ENCODE measurements at regions not wholly inside any gene's neighbourhood (a gene's known extent, or its start where the extent isn't known, plus 50 kb on each side); places are given as distances from the start of the nearest gene placed in this dataset.

DNA sequence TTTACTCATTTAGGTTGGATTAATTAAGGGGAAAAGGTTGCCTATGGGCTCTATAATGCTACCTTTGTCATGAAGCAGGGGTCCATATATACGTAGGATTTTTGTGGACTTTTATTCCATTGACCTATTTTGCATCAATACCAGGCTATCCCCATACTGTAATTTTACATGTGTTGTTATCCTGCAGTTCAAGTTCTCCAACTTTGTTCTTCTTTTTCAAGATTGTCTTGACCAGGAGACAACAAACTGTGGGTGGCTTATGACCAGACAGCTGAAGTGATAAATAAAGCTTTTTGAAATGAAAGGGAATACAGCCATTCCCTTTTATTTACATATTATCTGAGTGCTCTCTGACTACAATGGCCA, 345.7 kb downstream of the BARHL2 start:
- Histone ChIP-seq H2AFZ (ENCODE audit: low read length) (no peak overlapping the region), H3K27ac (ENCODE audit: extremely low read length, insufficient read depth, low read length) (no peak overlapping the region), H3K9ac (ENCODE audit: insufficient read depth, low read depth, low read length) (no peak overlapping the region), H4K20me1 (ENCODE audit: insufficient read depth, low read length) (no peaks in the 10 kb centered on the region), H3K4me3 (replicated peaks in 1 of 3; ENCODE audit: insufficient read depth in 1 of 3, low read depth in 2 of 3, low read length in 3 of 3) (no peak overlapping the region), H3K4me1 (ENCODE audit: insufficient read depth, low read length) (no peaks in the 10 kb centered on the region), H3K9me3 (ENCODE audit: low read length) (no peaks in the 10 kb centered on the region), H3K79me2 (ENCODE audit: insufficient read depth, low read length) (no peaks in the 10 kb centered on the region), H3K36me3 (replicated peaks in 1 of 2; ENCODE audit: control insufficient read depth in 1 of 2, insufficient read depth in 2 of 2, low read length in 2 of 2) (no peaks in the 10 kb centered on the region), H3K27me3 (ENCODE audit: control insufficient read depth in 1 of 2, insufficient read depth in 2 of 2, low read length in 2 of 2) (no peaks in the 10 kb centered on the region), H3K4me2 (ENCODE audit: low read depth, low read length) (no peak overlapping the region)
- ATAC-seq (no peak), DNase-seq (ENCODE audit: low spot score) (no peak), FAIRE-seq (no peak)
- ChIA-PET CTCF (ENCODE audit: low intra/inter-chr PET ratio, low total read pairs) (no interaction called here), POLR2A (no interaction called here)
- intact Hi-C loops (cut with micrococcal nuclease; ENCODE audit: unreplicated experiment), result no loop called here
- 0% methylated on average over 1 of the region's 1 CpG for WGBS (ENCODE audit: low lambda C conversion rate)
- TF ChIP-seq, protein P1, sequence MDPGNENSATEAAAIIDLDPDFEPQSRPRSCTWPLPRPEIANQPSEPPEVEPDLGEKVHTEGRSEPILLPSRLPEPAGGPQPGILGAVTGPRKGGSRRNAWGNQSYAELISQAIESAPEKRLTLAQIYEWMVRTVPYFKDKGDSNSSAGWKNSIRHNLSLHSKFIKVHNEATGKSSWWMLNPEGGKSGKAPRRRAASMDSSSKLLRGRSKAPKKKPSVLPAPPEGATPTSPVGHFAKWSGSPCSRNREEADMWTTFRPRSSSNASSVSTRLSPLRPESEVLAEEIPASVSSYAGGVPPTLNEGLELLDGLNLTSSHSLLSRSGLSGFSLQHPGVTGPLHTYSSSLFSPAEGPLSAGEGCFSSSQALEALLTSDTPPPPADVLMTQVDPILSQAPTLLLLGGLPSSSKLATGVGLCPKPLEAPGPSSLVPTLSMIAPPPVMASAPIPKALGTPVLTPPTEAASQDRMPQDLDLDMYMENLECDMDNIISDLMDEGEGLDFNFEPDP (CRISPR knock-in tag; conservative IDR thresholded peaks at IDR 0.05), result no peak
- TF ChIP-seq, protein P2, sequence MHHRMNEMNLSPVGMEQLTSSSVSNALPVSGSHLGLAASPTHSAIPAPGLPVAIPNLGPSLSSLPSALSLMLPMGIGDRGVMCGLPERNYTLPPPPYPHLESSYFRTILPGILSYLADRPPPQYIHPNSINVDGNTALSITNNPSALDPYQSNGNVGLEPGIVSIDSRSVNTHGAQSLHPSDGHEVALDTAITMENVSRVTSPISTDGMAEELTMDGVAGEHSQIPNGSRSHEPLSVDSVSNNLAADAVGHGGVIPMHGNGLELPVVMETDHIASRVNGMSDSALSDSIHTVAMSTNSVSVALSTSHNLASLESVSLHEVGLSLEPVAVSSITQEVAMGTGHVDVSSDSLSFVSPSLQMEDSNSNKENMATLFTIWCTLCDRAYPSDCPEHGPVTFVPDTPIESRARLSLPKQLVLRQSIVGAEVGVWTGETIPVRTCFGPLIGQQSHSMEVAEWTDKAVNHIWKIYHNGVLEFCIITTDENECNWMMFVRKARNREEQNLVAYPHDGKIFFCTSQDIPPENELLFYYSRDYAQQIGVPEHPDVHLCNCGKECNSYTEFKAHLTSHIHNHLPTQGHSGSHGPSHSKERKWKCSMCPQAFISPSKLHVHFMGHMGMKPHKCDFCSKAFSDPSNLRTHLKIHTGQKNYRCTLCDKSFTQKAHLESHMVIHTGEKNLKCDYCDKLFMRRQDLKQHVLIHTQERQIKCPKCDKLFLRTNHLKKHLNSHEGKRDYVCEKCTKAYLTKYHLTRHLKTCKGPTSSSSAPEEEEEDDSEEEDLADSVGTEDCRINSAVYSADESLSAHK (CRISPR knock-in tag; IDR thresholded peaks at IDR 0.05; ENCODE audit: borderline replicate concordance), result no peak
- TF ChIP-seq ZFY (CRISPR knock-in tag; IDR thresholded peaks at IDR 0.05), result no peak
- TF ChIP-seq BCL6 (CRISPR knock-in tag; IDR thresholded peaks at IDR 0.05), result no peak
- TF ChIP-seq RFX1 (IDR thresholded peaks at IDR 0.05), result no peak
- no peak for TF ChIP-seq MTF1 (CRISPR knock-in tag; IDR thresholded peaks at IDR 0.05)
- no peak for TF ChIP-seq KDM3A (CRISPR knock-in tag; IDR thresholded peaks at IDR 0.05; ENCODE audit: low read depth)
- no peak for TF ChIP-seq YEATS4 (CRISPR knock-in tag; IDR thresholded peaks at IDR 0.05; ENCODE audit: borderline replicate concordance)
- TF ChIP-seq AGO2 (optimal IDR thresholded peaks at IDR 0.05; ENCODE audit: low read depth, low read length), result no peak
- no peak for TF ChIP-seq FOXM1 (CRISPR knock-in tag; IDR thresholded peaks at IDR 0.05)
- no peak for TF ChIP-seq ZMYM2 (CRISPR knock-in tag; IDR thresholded peaks at IDR 0.05)
- no peak for TF ChIP-seq FOXJ3 (CRISPR knock-in tag; IDR thresholded peaks at IDR 0.05; ENCODE audit: borderline replicate concordance)
- TF ChIP-seq, protein P3, sequence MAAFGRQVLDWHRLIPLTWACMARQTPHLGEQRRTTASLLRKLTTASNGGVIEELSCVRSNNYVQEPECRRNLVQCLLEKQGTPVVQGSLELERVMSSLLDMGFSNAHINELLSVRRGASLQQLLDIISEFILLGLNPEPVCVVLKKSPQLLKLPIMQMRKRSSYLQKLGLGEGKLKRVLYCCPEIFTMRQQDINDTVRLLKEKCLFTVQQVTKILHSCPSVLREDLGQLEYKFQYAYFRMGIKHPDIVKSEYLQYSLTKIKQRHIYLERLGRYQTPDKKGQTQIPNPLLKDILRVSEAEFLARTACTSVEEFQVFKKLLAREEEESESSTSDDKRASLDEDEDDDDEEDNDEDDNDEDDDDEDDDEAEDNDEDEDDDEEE (CRISPR knock-in tag; IDR thresholded peaks at IDR 0.05), result no peak
- no peak for TF ChIP-seq ZNF263 (CRISPR knock-in tag; IDR thresholded peaks at IDR 0.05)
- TF ChIP-seq MAFF (IDR thresholded peaks at IDR 0.05; ENCODE audit: low read depth, low read length), result no peak
- no peak for TF ChIP-seq RFXANK (CRISPR knock-in tag; IDR thresholded peaks at IDR 0.05)
- TF ChIP-seq PREB (CRISPR knock-in tag; IDR thresholded peaks at IDR 0.05), result no peak
- no peak for TF ChIP-seq ZSCAN21 (CRISPR knock-in tag; IDR thresholded peaks at IDR 0.05; ENCODE audit: borderline replicate concordance)
- in situ Hi-C loops (cut with HindIII; ENCODE audit: extremely low pct_ligation_motif_present, low pct_unique_long_range_greater_than_20kb), result no loop called here
- BruUV-seq (replicated peaks), result no TSS peak

Data from HepG2 (cell line).